NT2/D1 (cell line): ENCODE measurements at regions not wholly inside any gene's neighbourhood (a gene's known extent, or its start where the extent isn't known, plus 50 kb on each side); places are given as distances from the start of the nearest gene placed in this dataset.

Experiments
- DNase-seq: peaks from one replicate; pipeline ENCODE4 v3.0.0-alpha.2; 2011; ENCODE audit warnings: low read depth, low spot score
- H3K27me3 ChIP-seq: 2 replicates; pipeline ENCODE4 v1.6.0; 2011; ENCODE audit warnings: mild to moderate bottlenecking; ENCODE audit not compliant: insufficient read length, insufficient read depth
- H3K36me3 ChIP-seq: 2 replicates; pipeline ENCODE4 v1.6.1; 2011; ENCODE audit warnings: mild to moderate bottlenecking, low read length, mixed read lengths; ENCODE audit not compliant: insufficient read depth, insufficient read length
- H3K4me1 ChIP-seq: 2 replicates; pipeline ENCODE4 v1.5.1; 2011; ENCODE audit not compliant: insufficient read depth, insufficient read length
- H3K4me3 ChIP-seq: 2 replicates; pipeline ENCODE4 v1.5.1; 2011; ENCODE audit warnings: low read depth; ENCODE audit not compliant: insufficient read length
- H3K9ac ChIP-seq: 2 replicates; pipeline ENCODE4 v1.6.0; 2011; ENCODE audit warnings: low read depth; ENCODE audit not compliant: insufficient read length
- H3K9me3 ChIP-seq: 2 replicates; pipeline ENCODE4 v1.5.1; 2011; ENCODE audit warnings: mild to moderate bottlenecking, low read length; ENCODE audit not compliant: insufficient read depth
- SUZ12 ChIP-seq: IDR thresholded peaks from 2 replicates; pipeline ENCODE4 v1.6.1; 2011; ENCODE audit not compliant: insufficient read length, insufficient read depth; ENCODE audit errors: extremely low read depth
- YY1 ChIP-seq: IDR thresholded peaks from 2 replicates; pipeline ENCODE4 v1.6.1; 2011; ENCODE audit not compliant: insufficient read length, insufficient read depth
- ZNF274 ChIP-seq: IDR thresholded peaks from 2 replicates; pipeline ENCODE4 v1.6.1; 2011; ENCODE audit warnings: mild to moderate bottlenecking, low read depth, low read length

DNA sequence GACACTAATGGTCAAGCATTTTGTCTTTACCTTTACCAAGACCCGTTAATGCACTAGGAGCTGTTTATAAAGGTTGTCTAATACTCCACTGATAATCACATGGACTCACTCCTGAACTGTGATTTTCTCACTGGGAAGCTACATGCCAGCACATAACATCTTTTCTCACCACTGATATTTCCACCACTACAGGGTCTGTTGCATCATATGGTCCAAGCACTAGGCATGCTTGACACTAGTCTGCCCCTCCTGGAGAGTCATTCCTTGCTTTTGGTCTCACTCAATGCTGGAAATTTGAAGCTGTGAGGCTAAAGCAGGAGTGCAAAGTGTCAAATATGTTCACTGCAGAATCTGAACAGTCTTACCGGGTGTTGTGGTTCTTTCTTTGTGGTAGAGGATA is 1576.8 kb downstream of the CDH8 start:
- H3K27me3 ChIP-seq, result no peaks in the 10 kb centered on the region
- no peak overlapping the region for H3K9ac ChIP-seq
- H3K9me3 ChIP-seq, result no peaks in the 10 kb centered on the region
- no peaks in the 10 kb centered on the region for H3K36me3 ChIP-seq
- H3K4me1 ChIP-seq, result no peaks in the 10 kb centered on the region
- no peak overlapping the region for H3K4me3 ChIP-seq
- DNase-seq, result no peak
- TF ChIP-seq SUZ12, result no peak

DNA sequence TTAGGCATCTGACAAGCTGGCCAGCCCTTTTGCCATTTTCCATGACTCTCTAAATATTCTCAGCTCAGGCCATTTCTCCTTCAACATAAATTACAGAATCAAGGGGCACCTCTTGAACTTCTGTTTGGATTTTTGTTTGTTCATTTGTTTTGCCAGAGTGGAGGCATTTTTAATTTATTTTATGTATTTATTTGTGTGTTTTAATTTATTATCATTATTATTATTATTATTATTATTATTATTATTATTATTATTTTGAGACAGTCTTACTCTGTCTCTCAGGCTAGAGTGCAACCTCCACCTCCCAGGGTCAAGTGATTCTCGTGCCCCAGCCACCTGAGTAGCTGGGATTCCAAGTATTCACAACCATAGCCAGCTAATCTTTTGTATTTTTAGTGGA is 1578.0 kb downstream of the CDH8 start:
- H3K4me1 ChIP-seq, result no peaks in the 10 kb centered on the region
- no peak for TF ChIP-seq SUZ12
- no peak for TF ChIP-seq ZNF274
- TF ChIP-seq YY1, result no peak
- no peaks in the 10 kb centered on the region for H3K36me3 ChIP-seq
- H3K9me3 ChIP-seq, result no peaks in the 10 kb centered on the region
- H3K9ac ChIP-seq, result no peak overlapping the region
- H3K4me3 ChIP-seq, result no peak overlapping the region
- H3K27me3 ChIP-seq, result no peaks in the 10 kb centered on the region
- DNase-seq, result no peak

DNA sequence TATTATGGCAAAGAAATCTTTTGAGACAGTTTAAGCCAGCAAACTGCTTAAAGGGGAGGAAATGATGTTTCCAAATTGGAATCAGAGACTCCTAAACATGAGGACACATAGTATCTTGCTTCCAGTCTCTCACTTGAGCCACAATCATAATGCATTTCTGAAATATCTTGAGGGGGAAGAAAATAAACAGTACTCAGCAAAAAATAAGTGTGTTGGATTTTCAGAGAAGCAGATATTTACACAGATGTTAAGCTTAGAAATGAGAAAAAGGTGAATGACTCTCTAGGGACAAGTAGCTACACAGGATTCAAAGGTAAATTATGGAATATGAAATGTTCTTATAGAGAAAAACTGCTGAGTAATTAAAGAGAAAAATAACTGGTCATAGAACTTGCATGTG is 1583.6 kb downstream of the CDH8 start:
- Histone ChIP-seq H3K36me3 (no peaks in the 10 kb centered on the region), H3K9me3 (no peaks in the 10 kb centered on the region), H3K9ac (no peak overlapping the region), H3K27me3 (no peaks in the 10 kb centered on the region), H3K4me3 (no peak overlapping the region), H3K4me1 (no peaks in the 10 kb centered on the region)
- no peak for DNase-seq
- TF ChIP-seq YY1 (no peak), ZNF274 (no peak), SUZ12 (no peak)

DNA sequence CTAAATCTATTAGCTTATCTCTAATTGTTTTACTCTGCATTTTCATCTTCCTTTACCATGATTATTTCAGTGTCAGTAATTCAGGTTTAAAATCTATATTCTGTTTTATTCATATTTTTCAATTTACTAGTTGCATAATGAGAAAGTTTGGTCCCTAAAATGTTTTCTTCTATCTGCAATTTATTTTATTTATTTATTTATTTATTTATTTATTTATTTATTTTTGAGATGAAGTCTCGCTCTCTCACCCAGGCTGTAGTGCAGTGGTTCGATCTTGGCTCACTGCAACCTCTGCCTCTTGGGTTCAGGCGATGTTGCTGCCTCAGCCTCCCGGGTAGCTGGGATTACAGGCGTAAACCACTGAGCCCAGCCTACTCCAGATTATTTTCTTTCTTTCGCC is 1597.3 kb downstream of the CDH8 start:
- no peak for DNase-seq
- Histone ChIP-seq H3K27me3 (no peaks in the 10 kb centered on the region), H3K4me3 (no peak overlapping the region), H3K36me3 (no peaks in the 10 kb centered on the region), H3K9ac (no peak overlapping the region), H3K9me3 (no peaks in the 10 kb centered on the region), H3K4me1 (no peaks in the 10 kb centered on the region)
- TF ChIP-seq SUZ12 (no peak), ZNF274 (no peak), YY1 (no peak)

DNA sequence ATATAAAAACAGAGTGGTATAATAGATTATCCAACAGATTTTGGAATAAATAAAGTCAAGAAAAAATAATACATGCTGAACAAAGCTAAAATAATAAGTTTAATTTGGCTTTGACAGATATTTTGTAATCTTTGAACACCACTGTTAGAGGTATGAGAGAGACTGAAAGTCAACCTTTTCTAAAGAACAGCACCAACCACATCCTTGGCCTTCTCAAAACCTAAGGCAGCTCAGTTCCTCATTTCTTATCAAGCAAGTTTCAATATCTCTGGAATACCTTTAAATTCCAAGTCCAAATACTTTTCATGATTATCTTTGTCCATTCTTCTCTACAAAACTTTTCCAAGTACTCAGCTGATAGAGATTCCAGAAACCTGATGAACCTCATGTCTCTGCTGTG is 1603.8 kb downstream of the CDH8 start:
- TF ChIP-seq SUZ12 (no peak), YY1 (no peak)
- H3K9me3 ChIP-seq, result no peaks in the 10 kb centered on the region
- H3K4me3 ChIP-seq, result no peak overlapping the region
- H3K27me3 ChIP-seq, result no peaks in the 10 kb centered on the region
- H3K4me1 ChIP-seq, result no peaks in the 10 kb centered on the region
- H3K36me3 ChIP-seq, result no peaks in the 10 kb centered on the region
- no peak overlapping the region for H3K9ac ChIP-seq
- DNase-seq, result no peak

DNA sequence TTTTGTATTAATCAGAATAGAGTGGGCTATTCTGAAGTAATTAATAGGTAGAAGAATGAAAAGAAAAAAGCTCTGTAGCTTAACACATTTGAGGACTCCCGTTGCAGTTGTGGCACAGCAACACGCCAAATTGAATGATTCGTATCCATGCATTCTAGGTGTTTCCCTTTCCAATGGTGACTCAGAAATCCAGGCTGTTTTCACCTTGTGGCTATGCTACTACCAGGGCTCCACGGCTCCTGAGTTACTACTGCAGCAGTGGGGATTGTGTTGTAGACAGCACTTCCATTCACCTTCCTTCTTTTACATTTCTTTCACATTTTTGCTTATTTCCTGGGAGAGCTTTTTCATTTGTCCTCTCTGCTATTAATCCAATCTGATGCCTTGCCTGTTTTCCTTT is 1616.4 kb downstream of the CDH8 start:
- H3K9me3 ChIP-seq, result no peaks in the 10 kb centered on the region
- TF ChIP-seq SUZ12, result no peak
- no peak for TF ChIP-seq YY1
- TF ChIP-seq ZNF274, result no peak
- H3K4me3 ChIP-seq, result no peak overlapping the region
- H3K27me3 ChIP-seq, result no peaks in the 10 kb centered on the region
- H3K9ac ChIP-seq, result no peak overlapping the region
- DNase-seq, result no peak
- no peaks in the 10 kb centered on the region for H3K4me1 ChIP-seq
- H3K36me3 ChIP-seq, result no peaks in the 10 kb centered on the region

DNA sequence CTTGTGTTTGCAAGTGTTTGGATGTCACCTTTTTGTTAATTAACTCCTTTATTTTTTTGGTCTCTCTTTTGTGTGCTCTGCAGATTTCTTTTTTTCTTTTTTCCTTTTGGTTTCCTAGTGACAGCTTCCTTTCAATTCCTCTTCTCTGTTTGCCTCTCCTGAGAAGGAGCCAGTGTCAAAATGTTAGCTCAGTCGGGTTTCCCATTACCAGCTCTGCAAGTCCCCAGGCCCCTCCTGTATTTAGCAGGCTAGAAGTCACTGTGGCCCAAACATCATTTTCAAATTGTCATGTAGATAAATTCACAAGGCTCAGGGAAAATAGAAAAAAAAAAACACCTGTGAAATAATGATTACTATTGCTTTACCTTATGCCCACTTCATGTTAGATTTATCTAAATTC is 1621.6 kb downstream of the CDH8 start:
- H3K27me3 ChIP-seq, result no peaks in the 10 kb centered on the region
- H3K4me1 ChIP-seq, result no peaks in the 10 kb centered on the region
- H3K9ac ChIP-seq, result no peak overlapping the region
- H3K4me3 ChIP-seq, result no peak overlapping the region
- H3K36me3 ChIP-seq, result no peaks in the 10 kb centered on the region
- TF ChIP-seq YY1 (no peak), ZNF274 (no peak), SUZ12 (no peak)
- DNase-seq, result no peak
- H3K9me3 ChIP-seq, result no peaks in the 10 kb centered on the region

DNA sequence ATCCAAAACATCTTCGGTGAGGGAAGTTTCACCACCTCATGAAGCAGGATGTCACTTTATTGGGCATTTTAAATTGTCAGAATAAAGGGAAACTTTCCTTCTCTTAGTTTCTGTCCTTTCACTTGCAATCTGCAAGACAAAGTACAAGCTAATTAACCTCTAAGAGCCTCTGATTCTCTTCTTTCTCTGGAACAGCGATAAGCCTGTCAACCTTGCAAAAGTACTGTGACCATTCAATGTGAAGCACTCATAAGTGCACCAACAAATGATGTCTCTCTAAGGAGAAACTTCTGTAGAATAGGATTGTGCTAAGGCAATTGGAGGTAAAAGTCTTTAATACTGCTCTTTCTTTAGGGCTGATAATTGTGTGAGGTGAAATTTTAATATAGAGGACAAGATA is 1622.3 kb downstream of the CDH8 start:
- H3K9me3 ChIP-seq, result no peaks in the 10 kb centered on the region
- H3K27me3 ChIP-seq, result no peaks in the 10 kb centered on the region
- no peaks in the 10 kb centered on the region for H3K4me1 ChIP-seq
- TF ChIP-seq ZNF274 (no peak), YY1 (no peak), SUZ12 (no peak)
- DNase-seq, result peak; percentile 16
- H3K4me3 ChIP-seq, result no peak overlapping the region
- H3K36me3 ChIP-seq, result no peaks in the 10 kb centered on the region
- no peak overlapping the region for H3K9ac ChIP-seq
